ENCODE measurements at regions not wholly inside any gene's neighbourhood (a gene's known extent, or its start where the extent isn't known, plus 50 kb on each side); places are given as distances from the start of the nearest gene placed in this dataset.

- TF ChIP-seq CTCF (IDR thresholded peaks at IDR 0.05) (no peak), POLR2A (IDR thresholded peaks at IDR 0.05) (no peak)
Measured at GRCh38 chr11:134486704-134487103, 74.7 kb upstream of the B3GAT1 start.

Data from prostate gland (tissue), 2 donors.